ENCODE measurements at regions not wholly inside any gene's neighbourhood (a gene's known extent, or its start where the extent isn't known, plus 50 kb on each side); places are given as distances from the start of the nearest gene placed in this dataset.

GRCh38 chr5:6194261-6194875, 184.0 kb downstream of the MED10 start:
- whole genome bisulfite sequencing: 96% methylated on average over 13 of the region's 13 CpGs
- Histone ChIP-seq H3K4me1 (ENCODE audit: insufficient read depth, low read length) (peaks cover 5% of the 10 kb centered on the region; the same call in 1 of the 2 replicates), H3K36me3 (ENCODE audit: insufficient read depth, low read length) (no peaks in the 10 kb centered on the region), H3K27me3 (ENCODE audit: insufficient read depth, low read length) (no peaks in the 10 kb centered on the region), H3K4me3 (ENCODE audit: low read length) (no peak overlapping the region), H3K9ac (ENCODE audit: low read depth, low read length) (no peak overlapping the region), H3K27ac (ENCODE audit: low read depth, low read length) (no peak overlapping the region), H3K9me3 (ENCODE audit: insufficient read depth, low read depth, low read length) (no peaks in the 10 kb centered on the region)

GRCh38 chr5:6193310-6193709, 185.0 kb downstream of the MED10 start:
- Histone ChIP-seq H3K4me1 (ENCODE audit: insufficient read depth, low read length) (peaks cover 5% of the 10 kb centered on the region; the same call in 1 of the 2 replicates), H3K36me3 (ENCODE audit: insufficient read depth, low read length) (no peaks in the 10 kb centered on the region), H3K27me3 (ENCODE audit: insufficient read depth, low read length) (no peaks in the 10 kb centered on the region), H3K9me3 (ENCODE audit: insufficient read depth, low read depth, low read length) (no peaks in the 10 kb centered on the region), H3K9ac (ENCODE audit: low read depth, low read length) (no peak overlapping the region), H3K27ac (ENCODE audit: low read depth, low read length) (no peak overlapping the region), H3K4me3 (ENCODE audit: low read length) (no peak overlapping the region)
- WGBS: 90% methylated on average over 7 of the region's 8 CpGs

GRCh38 chr5:6190838-6191237, 187.5 kb downstream of the MED10 start:
- Histone ChIP-seq H3K4me3 (ENCODE audit: low read length) (no peak overlapping the region), H3K27me3 (ENCODE audit: insufficient read depth, low read length) (no peaks in the 10 kb centered on the region), H3K9me3 (ENCODE audit: insufficient read depth, low read depth, low read length) (no peaks in the 10 kb centered on the region), H3K4me1 (ENCODE audit: insufficient read depth, low read length) (peaks cover 5% of the 10 kb centered on the region; the same call in 1 of the 2 replicates), H3K36me3 (ENCODE audit: insufficient read depth, low read length) (no peaks in the 10 kb centered on the region), H3K27ac (ENCODE audit: low read depth, low read length) (no peak overlapping the region), H3K9ac (ENCODE audit: low read depth, low read length) (no peak overlapping the region)
- 73% methylated on average over 6 of the region's 7 CpGs for WGBS

- H3K4me1 ChIP-seq (ENCODE audit: insufficient read depth, low read length): no peaks in the 10 kb centered on the region
- H3K36me3 ChIP-seq (ENCODE audit: insufficient read depth, low read length): no peaks in the 10 kb centered on the region
- H3K27me3 ChIP-seq (ENCODE audit: insufficient read depth, low read length): no peaks in the 10 kb centered on the region
- 98% methylated on average over 8 of the region's 8 CpGs for WGBS
- H3K4me3 ChIP-seq (ENCODE audit: low read length): no peak overlapping the region
- no peaks in the 10 kb centered on the region for H3K9me3 ChIP-seq (ENCODE audit: insufficient read depth, low read depth, low read length)
- H3K9ac ChIP-seq (ENCODE audit: low read depth, low read length): no peak overlapping the region
- H3K27ac ChIP-seq (ENCODE audit: low read depth, low read length): no peak overlapping the region
Observed at GRCh38 chr5:6188976-6189375, 189.4 kb downstream of the MED10 start.

GRCh38 chr5:6188344-6188743, 190.0 kb downstream of the MED10 start:
- no peak overlapping the region for H3K9ac ChIP-seq (ENCODE audit: low read depth, low read length)
- H3K36me3 ChIP-seq (ENCODE audit: insufficient read depth, low read length): no peaks in the 10 kb centered on the region
- 97% methylated on average over 6 of the region's 6 CpGs for WGBS
- H3K4me3 ChIP-seq (ENCODE audit: low read length): no peak overlapping the region
- H3K27me3 ChIP-seq (ENCODE audit: insufficient read depth, low read length): no peaks in the 10 kb centered on the region
- no peak overlapping the region for H3K27ac ChIP-seq (ENCODE audit: low read depth, low read length)
- H3K9me3 ChIP-seq (ENCODE audit: insufficient read depth, low read depth, low read length): no peaks in the 10 kb centered on the region
- no peaks in the 10 kb centered on the region for H3K4me1 ChIP-seq (ENCODE audit: insufficient read depth, low read length)

GRCh38 chr5:6187501-6187900, 190.8 kb downstream of the MED10 start:
- no peak overlapping the region for H3K4me3 ChIP-seq (ENCODE audit: low read length)
- H3K27ac ChIP-seq (ENCODE audit: low read depth, low read length): no peak overlapping the region
- H3K4me1 ChIP-seq (ENCODE audit: insufficient read depth, low read length): no peaks in the 10 kb centered on the region
- no peaks in the 10 kb centered on the region for H3K27me3 ChIP-seq (ENCODE audit: insufficient read depth, low read length)
- no peaks in the 10 kb centered on the region for H3K9me3 ChIP-seq (ENCODE audit: insufficient read depth, low read depth, low read length)
- 81% methylated on average over 4 of the region's 4 CpGs for WGBS
- no peaks in the 10 kb centered on the region for H3K36me3 ChIP-seq (ENCODE audit: insufficient read depth, low read length)
- H3K9ac ChIP-seq (ENCODE audit: low read depth, low read length): no peak overlapping the region

GRCh38 chr5:6185574-6185973, 192.8 kb downstream of the MED10 start:
- H3K27me3 ChIP-seq (ENCODE audit: insufficient read depth, low read length): no peaks in the 10 kb centered on the region
- H3K4me3 ChIP-seq (ENCODE audit: low read length): no peak overlapping the region
- H3K27ac ChIP-seq (ENCODE audit: low read depth, low read length): no peak overlapping the region
- H3K36me3 ChIP-seq (ENCODE audit: insufficient read depth, low read length): no peaks in the 10 kb centered on the region
- 94% methylated on average over 6 of the region's 6 CpGs for WGBS
- H3K4me1 ChIP-seq (ENCODE audit: insufficient read depth, low read length): no peaks in the 10 kb centered on the region
- H3K9me3 ChIP-seq (ENCODE audit: insufficient read depth, low read depth, low read length): no peaks in the 10 kb centered on the region
- no peak overlapping the region for H3K9ac ChIP-seq (ENCODE audit: low read depth, low read length)

- no peak overlapping the region for H3K27ac ChIP-seq (ENCODE audit: low read depth, low read length)
- no peaks in the 10 kb centered on the region for H3K4me1 ChIP-seq (ENCODE audit: insufficient read depth, low read length)
- WGBS: 96% methylated on average over 1 of the region's 1 CpG
- no peak overlapping the region for H3K4me3 ChIP-seq (ENCODE audit: low read length)
- no peaks in the 10 kb centered on the region for H3K9me3 ChIP-seq (ENCODE audit: insufficient read depth, low read depth, low read length)
- H3K27me3 ChIP-seq (ENCODE audit: insufficient read depth, low read length): no peaks in the 10 kb centered on the region
- no peaks in the 10 kb centered on the region for H3K36me3 ChIP-seq (ENCODE audit: insufficient read depth, low read length)
- no peak overlapping the region for H3K9ac ChIP-seq (ENCODE audit: low read depth, low read length)
Observed at GRCh38 chr5:6184481-6184880, 193.9 kb downstream of the MED10 start.

- Histone ChIP-seq H3K36me3 (ENCODE audit: insufficient read depth, low read length) (no peaks in the 10 kb centered on the region), H3K27ac (ENCODE audit: low read depth, low read length) (no peak overlapping the region), H3K27me3 (ENCODE audit: insufficient read depth, low read length) (no peaks in the 10 kb centered on the region), H3K9me3 (ENCODE audit: insufficient read depth, low read depth, low read length) (no peaks in the 10 kb centered on the region), H3K9ac (ENCODE audit: low read depth, low read length) (no peak overlapping the region), H3K4me1 (ENCODE audit: insufficient read depth, low read length) (no peaks in the 10 kb centered on the region), H3K4me3 (ENCODE audit: low read length) (no peak overlapping the region)
- WGBS: 87% methylated on average over 17 of the region's 17 CpGs
Observed at GRCh38 chr5:6183391-6184390, 194.7 kb downstream of the MED10 start.

GRCh38 chr5:6182271-6182815, 196.0 kb downstream of the MED10 start:
- H3K27ac ChIP-seq (ENCODE audit: low read depth, low read length): no peak overlapping the region
- no peak overlapping the region for H3K9ac ChIP-seq (ENCODE audit: low read depth, low read length)
- H3K9me3 ChIP-seq (ENCODE audit: insufficient read depth, low read depth, low read length): no peaks in the 10 kb centered on the region
- H3K4me3 ChIP-seq (ENCODE audit: low read length): no peak overlapping the region
- no peaks in the 10 kb centered on the region for H3K36me3 ChIP-seq (ENCODE audit: insufficient read depth, low read length)
- H3K27me3 ChIP-seq (ENCODE audit: insufficient read depth, low read length): no peaks in the 10 kb centered on the region
- WGBS: 88% methylated on average over 23 of the region's 23 CpGs
- H3K4me1 ChIP-seq (ENCODE audit: insufficient read depth, low read length): no peaks in the 10 kb centered on the region

GRCh38 chr5:6181871-6182270, 196.5 kb downstream of the MED10 start:
- no peaks in the 10 kb centered on the region for H3K36me3 ChIP-seq (ENCODE audit: insufficient read depth, low read length)
- H3K27me3 ChIP-seq (ENCODE audit: insufficient read depth, low read length): no peaks in the 10 kb centered on the region
- H3K27ac ChIP-seq (ENCODE audit: low read depth, low read length): no peak overlapping the region
- no peaks in the 10 kb centered on the region for H3K9me3 ChIP-seq (ENCODE audit: insufficient read depth, low read depth, low read length)
- no peak overlapping the region for H3K9ac ChIP-seq (ENCODE audit: low read depth, low read length)
- no peaks in the 10 kb centered on the region for H3K4me1 ChIP-seq (ENCODE audit: insufficient read depth, low read length)
- WGBS: 91% methylated on average over 15 of the region's 15 CpGs
- H3K4me3 ChIP-seq (ENCODE audit: low read length): no peak overlapping the region

Measured in HUES64 (cell line).